Endothelial cell (in vitro differentiated cells): ENCODE measurements at regions not wholly inside any gene's neighbourhood (a gene's known extent, or its start where the extent isn't known, plus 50 kb on each side); places are given as distances from the start of the nearest gene placed in this dataset.

Experiments used
- DNase-seq: peaks from one replicate; pipeline ENCODE4 v3.0.0; 2021; ENCODE audit warnings: low spot score
- H3K27ac Mint-ChIP-seq: one replicate; pipeline ENCODE4 v1.8.0; 2021; ENCODE audit warnings: mixed read lengths, inconsistent platforms; ENCODE audit not compliant: unreplicated experiment
- H3K27me3 Mint-ChIP-seq: one replicate; pipeline ENCODE4 v1.8.0; 2021; ENCODE audit warnings: mild to moderate bottlenecking, moderate library complexity, mixed read lengths, inconsistent platforms; ENCODE audit not compliant: unreplicated experiment
- H3K36me3 Mint-ChIP-seq: one replicate; pipeline ENCODE4 v1.8.0; 2021; ENCODE audit warnings: mild to moderate bottlenecking, low read depth, mixed read lengths, inconsistent platforms; ENCODE audit not compliant: unreplicated experiment
- H3K4me1 Mint-ChIP-seq: one replicate; pipeline ENCODE4 v1.8.0; 2021; ENCODE audit warnings: mild to moderate bottlenecking, mixed read lengths, inconsistent platforms; ENCODE audit not compliant: unreplicated experiment
- H3K4me3 Mint-ChIP-seq: one replicate; pipeline ENCODE4 v1.8.0; 2021; ENCODE audit warnings: mild to moderate bottlenecking, mixed read lengths, inconsistent platforms; ENCODE audit not compliant: unreplicated experiment
- H3K9me3 Mint-ChIP-seq: one replicate; pipeline ENCODE4 v1.8.0; 2021; ENCODE audit warnings: mixed read lengths, inconsistent platforms; ENCODE audit not compliant: unreplicated experiment
- TF ChIP-seq, protein P1 (sequence below): fragments of 200-600 bp; sonication (generic); IDR thresholded peaks from one replicate; pipeline ENCODE4 v1.5.0; 2021; ENCODE audit warnings: antibody characterized with exemption; ENCODE audit not compliant: unreplicated experiment

GRCh38 chr10:105857268-105858264, 1216.5 kb downstream of the SORCS3 start:
- Mint-ChIP-seq H3K9me3 (no peaks in the 10 kb centered on the region), H3K36me3 (no peaks in the 10 kb centered on the region), H3K4me1 (no peaks in the 10 kb centered on the region), H3K4me3 (no peak overlapping the region), H3K27me3 (no peaks in the 10 kb centered on the region), H3K27ac (no peak overlapping the region)
- DNase-seq: no peak
- TF ChIP-seq, protein P1, sequence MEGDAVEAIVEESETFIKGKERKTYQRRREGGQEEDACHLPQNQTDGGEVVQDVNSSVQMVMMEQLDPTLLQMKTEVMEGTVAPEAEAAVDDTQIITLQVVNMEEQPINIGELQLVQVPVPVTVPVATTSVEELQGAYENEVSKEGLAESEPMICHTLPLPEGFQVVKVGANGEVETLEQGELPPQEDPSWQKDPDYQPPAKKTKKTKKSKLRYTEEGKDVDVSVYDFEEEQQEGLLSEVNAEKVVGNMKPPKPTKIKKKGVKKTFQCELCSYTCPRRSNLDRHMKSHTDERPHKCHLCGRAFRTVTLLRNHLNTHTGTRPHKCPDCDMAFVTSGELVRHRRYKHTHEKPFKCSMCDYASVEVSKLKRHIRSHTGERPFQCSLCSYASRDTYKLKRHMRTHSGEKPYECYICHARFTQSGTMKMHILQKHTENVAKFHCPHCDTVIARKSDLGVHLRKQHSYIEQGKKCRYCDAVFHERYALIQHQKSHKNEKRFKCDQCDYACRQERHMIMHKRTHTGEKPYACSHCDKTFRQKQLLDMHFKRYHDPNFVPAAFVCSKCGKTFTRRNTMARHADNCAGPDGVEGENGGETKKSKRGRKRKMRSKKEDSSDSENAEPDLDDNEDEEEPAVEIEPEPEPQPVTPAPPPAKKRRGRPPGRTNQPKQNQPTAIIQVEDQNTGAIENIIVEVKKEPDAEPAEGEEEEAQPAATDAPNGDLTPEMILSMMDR: no peak

- H3K4me3 Mint-ChIP-seq: no peak overlapping the region
- TF ChIP-seq, protein P1: no peak
- no peaks in the 10 kb centered on the region for H3K36me3 Mint-ChIP-seq
- H3K27me3 Mint-ChIP-seq: no peaks in the 10 kb centered on the region
- no peaks in the 10 kb centered on the region for H3K4me1 Mint-ChIP-seq
- DNase-seq: no peak
- no peak overlapping the region for H3K27ac Mint-ChIP-seq
- no peaks in the 10 kb centered on the region for H3K9me3 Mint-ChIP-seq
Observed at GRCh38 chr10:105855791-105856190, 1214.7 kb downstream of the SORCS3 start.

- TF ChIP-seq, protein P1: no peak
- no peak for DNase-seq
- Mint-ChIP-seq H3K27me3 (no peaks in the 10 kb centered on the region), H3K4me3 (no peak overlapping the region), H3K36me3 (no peaks in the 10 kb centered on the region), H3K9me3 (no peaks in the 10 kb centered on the region), H3K4me1 (no peaks in the 10 kb centered on the region), H3K27ac (no peak overlapping the region)
Observed at GRCh38 chr10:105844676-105845570, 1203.8 kb downstream of the SORCS3 start.

- Mint-ChIP-seq H3K9me3 (no peaks in the 10 kb centered on the region), H3K36me3 (no peaks in the 10 kb centered on the region), H3K4me1 (no peaks in the 10 kb centered on the region), H3K4me3 (no peak overlapping the region), H3K27me3 (no peaks in the 10 kb centered on the region), H3K27ac (no peak overlapping the region)
- DNase-seq: no peak
- TF ChIP-seq, protein P1: no peak
Observed at GRCh38 chr10:105844241-105844640, 1203.2 kb downstream of the SORCS3 start.
